ENCODE measurements at regions not wholly inside any gene's neighbourhood (a gene's known extent, or its start where the extent isn't known, plus 50 kb on each side); places are given as distances from the start of the nearest gene placed in this dataset.

DNA sequence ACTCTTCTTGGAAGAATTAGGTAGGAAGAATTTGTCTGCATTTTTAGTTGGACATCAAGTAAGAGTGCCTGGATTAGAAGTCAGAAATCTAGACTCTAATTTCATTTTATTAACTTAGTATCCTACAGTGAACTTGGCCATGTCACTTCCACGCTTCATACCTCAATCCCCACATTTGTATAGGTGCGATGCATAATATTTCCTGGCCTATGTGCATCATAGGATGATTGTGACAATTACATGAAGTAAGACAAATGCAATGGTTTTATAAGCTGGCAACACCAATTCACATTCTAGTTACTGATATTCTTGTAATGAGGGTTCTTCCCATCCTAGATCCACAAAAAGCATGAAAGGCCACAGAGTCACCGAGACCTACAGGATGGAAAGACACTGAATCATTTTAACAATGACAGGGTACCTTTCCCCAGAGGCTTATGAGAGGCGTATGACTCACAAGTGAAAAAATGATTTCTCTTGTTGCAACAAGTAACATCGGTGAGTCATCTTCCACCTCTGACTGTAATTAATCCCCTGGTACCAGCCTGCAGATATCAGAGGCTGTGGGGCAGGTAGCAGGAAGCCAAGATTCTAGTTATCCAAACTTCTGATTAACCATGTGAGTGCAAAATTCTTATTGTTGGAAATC is 56.0 kb upstream of the OR5AK2 start:
- no peak for DNase-seq

- DNase-seq: no peak
These were observed 65.6 kb upstream of the OR5AK2 start for GRCh38 chr11:56923116-56923515.

DNA sequence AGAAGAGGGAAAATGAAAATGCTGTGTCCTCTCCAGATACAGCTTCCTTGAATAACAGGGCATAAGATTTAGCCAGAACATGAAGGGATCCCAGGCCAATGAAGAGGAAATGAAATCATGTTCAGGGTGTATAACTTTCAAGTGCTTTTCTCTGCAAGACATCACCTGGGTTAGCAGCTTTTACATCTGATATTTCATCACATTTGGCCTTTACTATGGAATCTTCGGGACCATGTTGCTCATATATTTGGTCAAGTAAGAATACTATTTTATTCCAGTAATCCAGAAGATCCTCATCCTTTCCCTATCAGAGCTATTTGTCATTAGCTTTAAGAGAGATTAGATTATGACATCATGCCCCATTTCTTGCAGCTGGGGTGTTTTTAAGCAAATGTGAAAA is 66.3 kb upstream of the OR5AK2 start:
- no peak for DNase-seq

DNA sequence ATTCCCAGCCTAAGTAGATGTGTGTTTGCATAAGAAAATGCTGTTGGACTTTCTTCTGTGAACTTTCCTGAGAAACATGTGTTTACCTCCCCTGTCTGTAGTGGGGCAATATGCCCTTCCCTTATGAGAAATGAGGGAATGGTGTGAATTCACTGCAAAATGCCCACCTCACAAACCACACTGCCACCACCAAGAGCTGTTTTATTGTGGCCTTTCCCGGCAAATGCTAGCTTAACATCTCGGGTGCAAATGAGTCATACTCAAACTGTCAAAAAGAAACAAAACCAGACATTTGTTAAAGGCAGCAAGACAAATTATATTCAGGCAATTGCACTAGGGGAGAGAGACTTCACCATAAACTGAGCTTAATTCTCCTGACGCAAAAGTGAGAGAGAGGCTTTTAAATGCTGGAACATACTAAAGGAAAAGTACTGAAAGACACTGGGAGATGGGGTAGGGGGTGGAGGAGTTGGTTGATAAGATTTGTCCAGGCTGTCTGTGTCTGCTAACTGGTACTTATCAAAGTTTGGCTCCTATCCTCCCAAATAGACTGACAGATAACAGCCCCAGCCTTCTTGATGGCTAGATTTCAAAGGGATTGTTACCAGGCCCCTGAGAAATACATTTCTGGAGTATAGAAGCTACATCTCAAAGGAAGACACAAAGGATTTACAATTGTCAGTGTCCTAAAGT is 70.9 kb upstream of the OR5AK2 start:
- no peak for DNase-seq

- DNase-seq: no peak
These were observed 72.1 kb upstream of the OR5AK2 start for GRCh38 chr11:56916587-56916986.

DNA sequence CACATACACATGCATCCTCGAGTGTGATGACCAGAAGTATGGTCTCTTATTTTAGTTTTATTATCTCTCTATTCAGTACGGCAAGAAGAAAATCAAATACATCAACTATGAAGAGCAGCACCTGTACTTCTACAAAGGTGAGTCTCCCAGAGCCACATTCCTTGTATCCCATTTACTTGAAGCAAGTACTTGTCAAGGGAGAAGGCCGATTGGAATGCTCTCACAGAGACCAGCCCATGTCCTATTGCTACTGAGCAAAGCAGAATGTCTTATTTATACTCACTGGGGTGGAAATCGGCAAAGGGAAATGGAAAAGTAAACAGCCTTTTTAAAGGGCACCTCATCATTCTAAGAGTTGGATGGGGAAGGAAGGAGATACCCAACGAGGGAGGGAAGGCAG is 72.6 kb upstream of the OR5AK2 start:
- DNase-seq: no peak

DNA sequence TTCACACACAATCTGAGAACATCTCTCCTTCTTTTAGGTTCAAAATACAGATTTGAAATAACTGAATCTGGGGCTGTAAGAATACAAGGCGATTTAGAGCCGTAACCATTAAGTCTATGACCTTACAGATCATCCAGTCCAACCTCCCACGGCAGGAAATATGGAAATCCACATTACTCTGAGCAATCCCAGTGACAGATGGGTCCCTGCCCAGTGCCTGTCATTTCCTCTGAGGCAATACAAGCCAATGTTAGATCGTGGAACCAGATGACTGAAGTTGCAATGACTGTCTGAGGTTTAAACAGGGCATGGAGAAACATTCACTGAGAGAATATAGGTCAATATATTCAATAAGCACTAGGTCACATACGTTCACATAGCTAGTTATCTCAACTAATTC is 77.4 kb upstream of the OR5AK2 start:
- no peak for DNase-seq

GRCh38 chr11:56910785-56911184 is 77.9 kb upstream of the OR5AK2 start:
- DNase-seq: no peak

GRCh38 chr11:56910046-56910773 is 78.5 kb upstream of the OR5AK2 start:
- no peak for DNase-seq

DNA sequence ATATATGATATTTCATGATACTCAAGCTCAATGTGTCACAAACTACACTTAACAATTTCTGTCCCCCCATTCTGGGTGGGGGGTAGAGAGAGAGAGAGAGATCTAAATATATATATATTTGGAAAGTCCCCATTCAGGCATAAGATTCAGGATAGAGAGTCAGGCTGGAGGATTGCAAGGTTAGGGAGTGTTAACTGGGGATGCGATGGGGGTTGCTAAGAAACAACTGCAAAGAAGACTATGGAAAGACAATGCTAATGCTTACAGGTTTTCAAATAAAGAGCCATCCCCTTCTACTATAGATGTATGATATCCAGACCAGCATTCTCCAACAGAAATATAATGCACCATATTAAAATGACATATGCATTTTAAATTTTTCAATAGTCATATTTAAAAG is 79.2 kb upstream of the OR5AK2 start:
- DNase-seq: no peak

DNA sequence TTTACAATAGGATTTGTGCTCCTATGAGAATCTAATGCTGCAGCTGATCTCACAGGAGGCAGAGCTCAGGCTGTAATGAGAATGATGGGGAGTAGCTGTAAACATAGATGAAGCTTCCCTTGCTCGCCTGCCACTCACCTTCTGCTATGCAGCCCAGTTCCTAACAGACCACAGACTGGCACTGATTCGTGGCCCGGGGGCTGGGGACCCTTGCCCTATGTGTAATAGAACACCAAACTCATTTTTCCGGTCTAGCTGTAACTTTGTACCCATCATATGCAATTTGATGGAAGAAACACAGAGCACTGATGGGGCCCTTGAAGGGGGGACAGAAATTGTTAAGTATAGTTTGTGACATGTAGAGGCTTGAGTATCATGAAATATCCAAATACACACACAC is 79.6 kb upstream of the OR5AK2 start:
- DNase-seq: no peak

- no peak for DNase-seq
These were observed 82.0 kb upstream of the OR5AK2 start for GRCh38 chr11:56906683-56907148.

GRCh38 chr11:56905936-56906335 is 82.8 kb upstream of the OR5AK2 start:
- DNase-seq: no peak

GRCh38 chr11:56905442-56905841 is 83.3 kb upstream of the OR5AK2 start:
- no peak for DNase-seq

DNA sequence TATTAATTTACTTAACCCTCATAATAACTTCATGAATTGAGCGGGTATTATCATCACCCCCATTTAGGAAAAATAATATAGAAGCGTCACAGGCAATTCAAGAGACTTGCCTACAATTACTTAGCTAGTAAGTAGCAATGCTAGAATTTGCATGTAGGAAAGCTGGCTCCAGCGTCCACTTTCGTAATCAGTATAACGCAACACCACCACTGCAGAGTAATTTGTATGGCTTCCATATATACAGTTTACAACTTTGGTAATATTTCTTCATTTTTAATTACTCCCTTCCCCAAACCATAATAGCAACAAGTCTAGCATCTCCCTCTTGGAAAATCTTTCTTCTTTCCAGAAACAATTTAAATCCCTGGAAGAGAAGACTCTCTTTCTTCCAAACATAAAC is 89.9 kb upstream of the OR5AK2 start:
- DNase-seq: no peak

- no peak for DNase-seq
These were observed 98.0 kb upstream of the OR5AK2 start for GRCh38 chr11:56890584-56891305.

DNA sequence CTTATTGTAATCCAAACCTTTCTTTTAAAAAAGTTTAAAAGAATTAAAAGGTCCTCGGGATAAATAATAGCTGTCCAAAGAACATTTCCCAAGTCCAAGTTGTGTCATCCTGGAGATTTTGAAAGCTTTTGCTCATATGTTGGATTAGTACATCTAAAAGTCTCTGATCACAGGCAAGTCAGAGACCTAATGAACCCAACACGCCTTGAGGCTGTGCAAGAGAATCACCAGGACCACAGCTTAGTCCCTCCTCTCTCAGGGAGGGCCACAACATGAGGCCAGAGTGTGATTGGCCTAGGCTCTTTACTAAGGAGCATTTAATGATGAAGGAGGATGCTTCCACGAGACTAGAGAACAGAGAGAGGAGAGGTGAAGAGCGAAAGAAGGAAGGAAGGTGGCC is 98.7 kb upstream of the OR5AK2 start:
- no peak for DNase-seq

DNA sequence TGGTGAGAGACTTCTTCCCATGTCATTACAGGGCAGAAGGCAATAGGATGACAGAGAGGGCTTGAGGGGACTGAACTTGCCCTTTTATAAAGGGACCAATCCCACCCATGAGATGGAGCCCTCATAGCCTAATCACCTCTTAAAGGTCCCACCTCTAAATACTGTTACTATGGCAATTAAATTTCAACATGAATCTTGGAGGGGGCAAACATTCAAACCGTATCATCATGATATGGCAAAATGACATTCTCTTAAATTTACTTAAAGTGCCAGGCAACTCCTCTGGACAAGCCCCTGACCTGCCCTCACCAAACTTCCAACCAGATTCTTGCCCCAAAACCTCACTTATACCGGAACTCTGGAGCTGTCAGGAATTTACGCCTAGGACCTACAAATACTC is 100.8 kb upstream of the OR5AK2 start:
- DNase-seq: no peak

DNA sequence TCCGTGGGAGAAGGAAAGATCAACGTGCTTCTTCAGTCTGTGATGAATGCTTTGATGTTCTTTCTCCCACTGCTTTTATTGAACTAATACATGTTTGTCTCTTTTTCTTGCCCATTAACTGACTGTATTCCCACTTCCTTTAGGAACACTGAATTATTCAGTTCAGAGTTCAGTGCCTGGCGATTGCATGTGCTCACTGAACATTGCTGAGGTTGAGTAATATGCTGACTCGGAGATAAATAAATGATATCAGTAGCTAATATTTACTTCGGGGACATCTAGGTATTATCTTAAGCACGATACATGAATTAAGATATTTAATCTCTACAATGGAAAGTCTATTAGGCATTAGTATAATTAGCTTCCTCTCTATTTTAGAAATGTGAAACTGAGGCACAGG is 102.3 kb upstream of the OR5AK2 start:
- DNase-seq: no peak

- no peak for DNase-seq
These were observed 102.9 kb upstream of the OR5AK2 start for GRCh38 chr11:56885854-56886253.

GRCh38 chr11:56885177-56885576 is 103.5 kb upstream of the OR5AK2 start:
- DNase-seq: no peak

DNA sequence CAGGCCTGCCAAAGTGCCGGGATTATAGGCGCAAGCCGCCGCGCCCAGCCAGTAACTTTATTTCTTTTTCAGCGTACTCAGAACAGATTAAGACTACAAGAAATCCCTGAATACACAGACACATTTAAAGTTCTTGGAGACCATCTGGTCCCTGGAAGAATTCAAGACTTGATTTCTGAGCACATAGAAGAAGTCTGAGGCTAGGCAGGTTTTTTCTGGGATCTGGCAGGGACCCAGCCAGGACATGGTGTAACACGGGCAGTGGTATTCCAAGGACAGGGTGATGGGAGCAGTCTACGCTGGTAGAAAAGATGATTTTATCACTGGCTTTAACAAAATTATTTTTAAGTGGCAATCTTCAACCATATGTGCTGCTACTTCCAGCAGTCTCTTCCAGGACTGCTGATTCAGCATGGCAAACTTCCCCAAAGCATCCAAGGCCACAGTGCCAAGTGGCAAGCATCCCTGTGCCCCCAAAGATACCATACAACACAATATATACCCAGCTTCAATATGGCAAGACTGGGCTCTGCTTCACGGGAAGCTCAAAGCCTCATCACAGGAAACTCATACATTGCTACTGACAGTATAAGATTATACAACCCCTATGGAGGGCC is 105.2 kb upstream of the OR5AK2 start:
- no peak for DNase-seq

All from GDM1 (cell line).